ENCODE measurements at regions not wholly inside any gene's neighbourhood (a gene's known extent, or its start where the extent isn't known, plus 50 kb on each side); places are given as distances from the start of the nearest gene placed in this dataset.
"Not testable (repeated sequence)": the region's sequence is repeated elsewhere in the genome, so short reads cannot be mapped to it uniquely, and the experiment has no call there.

- DNase-seq: no peak
Measured at GRCh38 chr6:4224067-4224978, 88.9 kb upstream of the ECI2 start.

- DNase-seq: no peak
Measured at GRCh38 chr6:4220558-4220957, 85.2 kb upstream of the ECI2 start.

- DNase-seq: not testable (repeated sequence)
Measured at GRCh38 chr6:4218619-4219317, 83.4 kb upstream of the ECI2 start.

- DNase-seq: no peak
Measured at GRCh38 chr6:4212588-4212987, 77.2 kb upstream of the ECI2 start.

- peak; percentile 9 to 66 for DNase-seq
Measured at GRCh38 chr6:4210629-4211419, 75.4 kb upstream of the ECI2 start.

GRCh38 chr6:4209196-4209595, 73.8 kb upstream of the ECI2 start:
- no peak for DNase-seq

- no peak for DNase-seq
Measured at GRCh38 chr6:4208158-4208557, 72.8 kb upstream of the ECI2 start.

GRCh38 chr6:4203642-4204417, 68.5 kb upstream of the ECI2 start:
- not testable (repeated sequence) for DNase-seq

- no peak for DNase-seq
Measured at GRCh38 chr6:4192627-4193026, 57.3 kb upstream of the ECI2 start.

GRCh38 chr6:4192173-4192572, 56.8 kb upstream of the ECI2 start:
- DNase-seq: no peak

GRCh38 chr6:4191271-4191721, 55.9 kb upstream of the ECI2 start:
- no peak for DNase-seq

GRCh38 chr6:4189249-4189648, 53.9 kb upstream of the ECI2 start:
- no peak for DNase-seq

GRCh38 chr6:4188801-4189200, 53.4 kb upstream of the ECI2 start:
- no peak for DNase-seq

GRCh38 chr6:4187480-4187879, 52.1 kb upstream of the ECI2 start:
- no peak for DNase-seq

GRCh38 chr6:4186385-4186784, 51.0 kb upstream of the ECI2 start:
- no peak for DNase-seq

- DNase-seq: no peak
Measured at GRCh38 chr6:4185846-4186245, 50.5 kb upstream of the ECI2 start.

GRCh38 chr6:4185419-4185818, 50.0 kb upstream of the ECI2 start:
- DNase-seq: no peak
